Stimulated activated CD4-positive, alpha-beta T cell treated with anti-CD3 and anti-CD28 coated beads, Interleukin-4, amount 100 ng/mL, for 4 hours (primary cell): ENCODE measurements at regions not wholly inside any gene's neighbourhood (a gene's known extent, or its start where the extent isn't known, plus 50 kb on each side); places are given as distances from the start of the nearest gene placed in this dataset.
"Not testable (repeated sequence)": the region's sequence is repeated elsewhere in the genome, so short reads cannot be mapped to it uniquely, and the experiment has no call there.

Experiments used
- DNase-seq, 2 experiments: peaks; one replicate each; pipeline ENCODE4 v3.0.0-alpha.2; 2020

DNA sequence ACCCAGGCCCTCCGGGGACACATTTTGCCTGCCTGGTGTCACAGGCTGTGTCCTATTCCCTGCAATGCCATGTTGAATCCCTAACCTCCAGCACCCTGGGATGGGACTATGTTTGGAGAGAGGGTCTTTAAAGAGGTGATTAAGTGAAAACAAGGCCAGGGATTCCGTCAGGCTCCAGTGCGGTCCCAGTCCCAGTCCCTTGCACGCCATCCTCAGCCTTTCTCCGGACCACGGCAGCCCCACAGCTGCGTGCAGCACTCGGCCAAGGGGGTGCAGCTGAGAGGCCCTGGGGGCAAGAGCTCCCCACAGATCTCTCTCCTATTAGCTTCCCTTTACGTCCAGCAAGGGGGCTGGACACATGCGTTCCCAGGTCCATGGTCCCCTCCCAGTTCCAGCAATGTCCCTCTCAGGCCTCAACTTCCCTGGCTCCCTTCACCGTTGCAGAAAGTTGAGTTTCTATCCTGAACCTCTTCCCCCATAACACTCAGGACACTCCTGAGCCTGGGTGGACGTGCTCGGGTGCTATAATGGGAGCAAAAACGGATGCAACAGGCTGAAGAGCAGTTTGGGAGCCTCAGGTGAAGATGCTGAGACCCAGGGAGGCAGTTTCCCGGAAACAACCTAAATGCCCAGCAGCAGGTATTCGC, 1422.7 kb downstream of the BRD1 start:
- DNase-seq = no peak

DNA sequence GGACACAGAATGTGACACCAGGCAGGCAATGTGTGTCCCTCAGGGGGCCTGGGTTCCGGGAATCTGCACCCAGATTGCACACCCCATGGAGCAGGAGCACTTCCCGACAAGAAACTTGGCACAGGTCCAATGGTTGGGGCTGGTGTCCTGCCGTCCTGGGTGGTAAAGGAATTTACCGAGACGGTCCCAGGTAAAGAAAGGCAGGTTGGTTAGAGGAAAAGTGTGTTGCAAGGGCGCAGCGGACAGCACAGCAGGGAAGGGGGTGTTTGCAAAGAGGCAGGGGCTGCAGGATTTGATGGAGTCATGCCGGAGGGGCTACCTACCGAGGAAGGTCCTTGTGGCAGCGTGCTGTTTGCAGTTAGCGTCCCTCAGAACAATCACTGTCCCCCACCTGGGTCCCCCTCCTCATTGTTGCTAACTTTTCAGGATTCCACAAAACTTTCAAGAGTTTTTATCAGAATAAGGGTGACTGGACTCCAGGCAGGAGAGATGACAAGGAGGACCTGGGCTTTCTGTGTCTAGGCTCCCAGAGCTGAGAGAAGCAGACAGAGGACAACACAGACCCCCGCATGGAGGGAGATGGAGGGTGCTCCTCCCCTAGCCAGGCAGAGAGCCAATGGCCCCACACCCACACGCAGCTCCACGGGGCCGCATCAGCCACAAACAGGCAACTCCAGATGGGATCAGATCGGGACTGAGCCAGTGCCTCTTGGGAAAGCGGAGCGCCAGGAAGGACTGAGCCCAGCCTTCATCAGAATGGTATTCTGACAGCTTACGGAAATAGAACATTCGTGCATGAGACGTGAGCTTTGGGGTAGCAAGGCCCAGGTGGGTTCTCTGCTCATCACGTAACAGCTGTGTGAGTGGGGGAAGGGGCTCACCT, 1423.9 kb downstream of the BRD1 start:
- no peak for DNase-seq

DNA sequence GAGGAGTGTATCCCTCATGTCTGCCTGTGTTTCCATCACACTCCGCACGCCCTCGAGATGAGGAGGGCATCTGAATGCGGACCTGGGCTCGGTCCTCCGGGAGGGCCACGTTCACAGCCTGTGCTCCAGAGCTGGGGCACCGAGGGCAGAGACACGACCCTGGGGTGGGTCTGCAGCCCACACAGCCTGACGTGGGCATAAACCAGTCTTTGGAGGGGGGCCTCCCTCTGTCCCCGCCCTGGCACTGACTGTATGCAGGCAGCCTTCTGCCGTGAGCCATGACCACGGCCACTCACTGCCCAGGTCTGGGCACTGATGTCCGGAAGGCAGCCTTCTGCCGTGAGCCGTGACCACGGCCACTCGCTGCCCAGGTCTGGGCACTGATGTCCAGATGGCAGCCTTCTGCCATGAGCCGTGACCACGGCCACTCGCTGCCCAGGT, 1425.1 kb downstream of the BRD1 start:
- DNase-seq = no peak

DNA sequence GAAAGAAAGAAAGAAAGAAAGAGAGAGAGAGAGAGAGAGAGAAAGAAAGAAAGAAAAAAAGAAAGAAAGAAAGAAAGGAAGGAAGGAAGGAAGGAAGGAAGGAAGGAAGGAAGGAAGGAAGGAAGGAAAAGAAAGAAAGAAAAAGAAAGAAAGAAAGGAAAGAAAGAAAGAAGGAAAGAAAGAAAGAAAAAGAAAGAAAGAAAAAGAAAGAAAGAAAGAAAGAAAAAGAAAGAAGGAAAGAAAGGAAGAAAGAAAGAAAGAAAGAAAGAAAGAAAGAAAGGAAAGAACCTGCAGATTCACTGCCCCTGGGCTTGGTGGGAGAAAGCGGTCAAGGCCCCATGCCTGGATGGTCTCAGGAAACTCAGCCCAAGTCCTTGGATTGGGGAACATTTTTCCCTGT, 1426.2 kb downstream of the BRD1 start:
- not testable (repeated sequence) for DNase-seq

DNA sequence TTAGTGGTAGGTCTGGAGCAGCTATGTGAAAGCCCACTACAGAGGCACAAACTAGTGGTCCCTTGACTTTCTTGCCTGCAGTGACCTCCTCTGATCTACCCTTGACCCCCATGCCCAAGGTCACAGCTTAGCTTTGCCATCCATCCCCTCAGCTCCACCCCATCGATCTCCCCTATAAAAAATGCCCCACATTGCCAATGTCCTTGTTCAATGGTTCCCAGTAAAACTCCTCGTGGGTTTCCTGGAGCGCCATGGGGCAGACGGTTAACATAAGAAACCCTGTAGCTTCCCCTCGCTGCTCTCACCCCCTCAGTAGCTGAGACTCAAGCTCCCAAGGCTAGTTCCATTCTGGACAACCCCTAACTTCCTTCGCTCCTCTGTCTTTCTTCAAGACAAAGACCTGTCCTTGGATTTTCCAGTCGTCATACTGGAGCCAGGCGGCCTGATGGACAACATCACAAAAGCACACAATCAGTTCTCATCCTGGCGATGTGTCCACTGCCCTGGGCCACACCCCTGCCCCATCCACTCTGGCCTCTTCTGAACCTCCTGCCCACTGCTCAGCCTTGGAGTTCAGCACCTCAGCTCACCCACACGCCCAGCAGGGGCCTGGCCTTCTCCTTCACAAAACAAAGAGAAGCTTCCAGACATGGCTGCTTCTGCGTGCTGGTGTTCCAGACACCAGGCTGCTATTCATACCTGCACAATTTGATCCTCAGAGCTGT, 1429.3 kb downstream of the BRD1 start:
- no peak for DNase-seq

DNA sequence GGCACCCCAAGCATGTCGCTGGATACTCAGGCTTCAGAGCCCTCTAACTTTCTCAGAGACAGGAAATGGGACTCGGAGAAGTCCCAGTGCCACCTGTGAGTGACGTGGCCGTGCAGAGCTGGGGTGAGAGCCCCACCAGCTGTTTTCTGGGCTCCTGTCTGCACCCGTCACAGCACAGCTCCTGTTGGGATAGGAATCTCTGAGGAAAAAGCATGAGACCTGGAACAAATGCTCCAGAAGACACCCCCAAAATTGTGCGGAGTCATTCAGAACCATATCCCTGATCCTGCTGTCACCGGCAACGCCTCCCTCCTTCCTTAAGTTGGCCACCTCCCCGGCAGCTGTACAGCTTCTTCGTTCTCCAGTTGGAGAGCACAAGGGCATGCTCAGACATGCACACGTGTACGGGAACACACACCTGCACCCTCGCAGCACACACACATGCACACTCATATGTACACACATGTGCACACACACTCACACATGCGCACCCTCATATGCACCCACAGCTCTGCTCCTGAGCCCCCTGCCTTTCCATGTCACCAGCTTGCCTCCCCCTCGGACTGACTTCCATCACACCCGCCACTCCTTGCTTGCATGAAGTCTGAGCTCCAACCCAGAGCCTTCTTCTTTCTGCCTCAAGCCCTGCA, 1430.0 kb downstream of the BRD1 start:
- no peak for DNase-seq

DNA sequence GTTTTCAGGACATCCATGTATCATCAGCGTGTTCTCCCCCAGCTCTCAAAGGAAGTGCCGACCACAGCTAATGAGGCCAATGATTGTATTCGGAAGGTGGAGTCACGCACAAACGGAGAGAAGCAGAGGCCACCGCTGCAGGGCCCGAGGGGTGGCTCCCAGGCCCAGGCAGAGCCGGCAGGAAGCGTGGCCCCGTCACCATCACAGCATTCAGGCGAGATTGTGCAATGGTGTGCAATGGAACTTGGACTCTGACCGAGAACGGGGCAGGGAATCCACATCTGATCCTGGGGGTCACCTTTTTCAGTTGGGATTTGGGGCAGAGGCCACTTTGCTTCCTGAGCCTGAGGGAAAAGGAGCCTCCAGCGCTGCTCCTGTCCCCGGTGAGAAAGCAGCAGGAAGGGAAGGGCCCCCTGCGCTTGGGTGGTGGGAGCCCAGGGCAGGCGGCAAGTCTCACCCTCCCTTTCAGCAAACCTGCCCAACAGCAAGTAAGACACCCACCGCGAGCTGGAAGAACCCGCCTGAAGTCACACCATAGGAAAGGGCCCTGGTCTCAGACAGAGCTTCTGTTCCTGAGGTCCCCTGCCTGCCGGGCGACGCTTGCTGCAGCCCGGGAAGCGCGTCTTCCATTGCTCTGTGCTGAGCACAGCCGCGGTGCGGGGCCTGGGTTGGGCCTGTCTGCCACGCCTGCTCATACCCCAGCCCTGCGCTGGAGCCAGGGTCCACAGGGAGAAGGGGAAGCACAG, 1430.7 kb downstream of the BRD1 start:
- DNase-seq = no peak

DNA sequence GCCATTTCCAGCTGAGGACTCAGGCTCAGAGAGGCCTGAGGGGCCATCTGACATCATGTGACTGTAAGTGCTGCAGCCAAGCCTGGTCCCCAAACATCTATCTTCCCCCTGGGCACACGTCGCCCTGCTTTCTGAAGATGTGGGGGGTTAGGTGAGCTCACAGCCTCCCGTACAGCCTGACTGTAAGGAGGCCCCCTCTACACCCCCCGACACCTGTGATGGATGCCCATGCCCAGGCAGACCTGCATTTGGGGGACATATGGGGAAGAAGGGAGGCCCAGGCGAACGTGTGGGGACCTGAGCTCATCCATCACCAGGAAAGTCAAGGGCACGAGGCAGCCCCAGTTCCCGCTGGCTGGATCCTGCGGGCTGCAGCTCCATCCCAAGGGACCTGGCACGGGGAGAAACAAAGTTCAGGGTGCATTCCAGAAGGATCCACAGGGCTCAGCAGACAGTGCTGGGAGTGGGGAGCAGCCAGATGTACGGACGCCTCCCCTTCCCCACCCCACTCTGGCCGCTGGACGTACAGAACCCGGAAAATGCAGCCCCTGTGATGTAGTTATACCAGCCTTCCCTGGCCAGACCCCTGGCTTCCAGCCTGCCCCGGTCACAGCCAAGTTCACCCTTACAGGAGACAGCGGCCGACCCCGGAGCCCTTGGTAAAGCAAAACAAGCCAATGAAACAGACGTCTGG, 1431.4 kb downstream of the BRD1 start:
- DNase-seq = no peak

DNA sequence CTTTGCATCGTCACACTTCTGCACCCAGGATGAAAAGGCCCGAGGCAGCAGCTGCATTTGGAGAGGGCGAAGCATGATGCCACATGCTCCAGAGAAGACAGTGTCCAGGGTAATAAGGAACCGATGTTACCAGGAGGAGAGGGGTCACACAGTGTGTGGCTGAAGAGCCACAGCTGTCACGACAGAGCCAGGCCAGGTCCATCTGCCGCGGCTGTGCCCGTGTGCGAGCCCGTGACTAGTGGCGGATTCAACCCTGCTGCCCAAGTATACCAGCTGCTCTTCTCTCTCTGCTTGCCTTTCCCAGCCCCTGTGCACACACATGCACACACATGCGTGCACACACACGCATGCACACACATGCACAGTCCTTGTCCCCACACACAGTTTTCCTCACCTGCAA, 1432.5 kb downstream of the BRD1 start:
- no peak for DNase-seq

DNA sequence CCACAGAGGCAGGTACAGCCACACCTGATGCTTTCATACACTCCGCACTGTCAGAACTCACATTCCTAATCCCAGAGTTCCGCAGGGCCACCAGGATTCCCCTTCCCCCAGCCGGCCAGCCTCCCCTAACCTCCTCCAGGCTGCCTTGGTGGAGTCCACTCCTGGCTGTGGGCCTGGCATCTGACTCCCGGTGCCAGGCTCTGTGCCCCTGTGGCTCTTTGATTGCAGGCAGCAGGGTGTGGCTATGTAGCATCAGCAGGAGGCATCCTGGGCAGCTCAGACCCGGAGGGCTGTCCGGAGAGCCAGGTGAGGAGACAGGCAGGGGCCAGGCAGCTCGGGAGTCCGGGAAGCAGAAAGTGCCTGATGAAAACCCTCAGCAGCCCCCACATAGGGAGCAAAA, 1432.9 kb downstream of the BRD1 start:
- no peak for DNase-seq

DNA sequence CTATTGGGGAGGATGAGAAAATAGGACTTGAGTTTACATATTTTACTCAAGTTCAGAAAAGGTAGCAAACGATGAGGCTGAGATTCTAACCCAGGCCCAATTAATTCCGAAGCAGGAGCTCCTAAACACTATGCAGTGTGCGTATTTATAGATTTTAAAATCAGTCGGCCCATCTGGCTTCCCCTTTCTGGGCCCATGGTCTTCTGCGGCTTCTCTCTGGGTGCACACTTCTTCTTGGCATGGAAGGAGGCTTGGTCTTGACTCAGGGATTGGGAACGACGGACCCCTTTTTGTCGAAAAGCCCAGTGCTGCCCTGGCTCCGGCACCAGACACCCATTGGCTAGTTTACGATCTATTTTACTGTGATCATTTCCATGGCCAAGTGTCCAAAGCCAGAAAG, 1433.8 kb downstream of the BRD1 start:
- DNase-seq = no peak

DNA sequence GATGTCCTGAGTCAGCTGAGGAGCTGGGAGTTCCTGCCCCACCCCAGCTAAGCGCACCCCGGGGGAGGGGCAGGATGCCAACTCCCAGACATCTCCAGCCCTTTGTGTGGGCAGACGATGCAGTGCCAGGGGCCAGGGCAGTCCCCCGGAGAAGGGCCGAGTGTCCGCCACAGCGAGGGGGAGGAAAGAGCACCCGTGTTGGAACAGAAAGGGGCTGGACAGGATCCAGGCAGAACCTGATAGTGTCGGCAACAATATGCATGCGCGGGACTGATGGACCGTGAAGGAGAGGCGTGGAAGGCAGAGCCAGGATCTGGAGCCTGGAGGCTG, 1434.7 kb downstream of the BRD1 start:
- no peak for DNase-seq

DNA sequence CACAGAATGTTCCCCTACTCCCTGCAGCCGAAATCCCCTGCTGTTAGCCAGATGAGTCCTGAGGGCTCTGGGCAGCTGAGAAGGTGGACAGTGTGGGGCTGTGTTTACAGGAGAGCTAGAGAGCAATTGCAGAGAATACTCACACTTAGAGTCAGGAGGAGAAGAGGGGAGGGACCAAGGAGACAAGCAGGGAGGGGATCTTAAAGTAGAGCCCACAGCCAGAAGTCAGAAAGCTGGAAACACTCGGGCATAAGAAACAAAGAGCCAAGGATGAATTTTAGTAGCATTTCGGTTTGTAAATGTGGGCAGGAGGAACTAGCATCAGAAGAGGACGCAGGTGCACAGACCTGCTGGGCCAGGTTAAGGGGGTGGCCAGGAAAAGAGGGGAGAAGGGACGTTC, 1435.9 kb downstream of the BRD1 start:
- DNase-seq = no peak

DNA sequence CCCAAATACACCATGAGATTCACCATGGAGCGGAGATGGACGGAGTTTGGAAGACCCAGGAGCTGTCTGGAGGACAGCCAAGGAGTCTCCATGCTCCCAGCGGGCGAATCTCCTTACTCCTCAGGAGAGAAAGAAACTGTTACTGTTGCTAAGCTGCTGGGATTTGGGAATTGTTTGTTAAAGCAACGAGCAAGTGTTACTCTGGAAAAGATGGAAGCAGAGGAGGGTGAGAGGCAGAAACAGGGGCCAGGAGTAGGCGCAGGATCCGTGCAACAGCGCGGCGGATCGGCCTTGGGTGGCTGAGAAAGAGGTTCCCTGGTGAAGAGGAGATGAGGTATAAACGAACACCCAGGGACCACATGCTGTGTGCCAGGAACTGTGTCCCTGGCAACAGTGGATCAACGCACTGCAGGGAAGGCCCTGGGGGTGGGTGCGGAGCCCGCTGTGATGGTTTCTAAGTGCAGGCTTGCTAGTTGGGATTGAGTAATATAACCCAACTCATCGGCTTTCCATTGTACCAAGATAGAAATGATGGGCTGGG, 1436.4 kb downstream of the BRD1 start:
- no peak for DNase-seq

DNA sequence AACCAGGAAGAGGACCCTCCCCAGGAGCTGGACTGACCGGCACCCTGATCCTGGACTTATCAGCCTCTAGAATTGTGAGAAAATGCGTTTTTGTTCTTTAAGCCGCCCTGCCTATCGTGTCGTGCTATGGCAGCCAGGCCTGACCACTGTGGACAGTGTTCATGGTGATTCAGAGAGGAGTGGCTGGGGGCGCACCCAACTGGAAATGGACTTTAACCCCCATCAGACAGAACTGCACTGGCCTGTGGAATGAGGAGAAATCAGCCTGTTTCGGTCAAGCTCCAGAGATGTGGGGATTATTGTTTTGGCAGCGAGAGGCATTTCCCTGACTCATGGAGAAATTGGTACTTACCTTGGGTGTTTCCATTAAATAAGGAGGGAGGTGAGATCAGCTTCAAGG, 1437.8 kb downstream of the BRD1 start:
- no peak for DNase-seq

DNA sequence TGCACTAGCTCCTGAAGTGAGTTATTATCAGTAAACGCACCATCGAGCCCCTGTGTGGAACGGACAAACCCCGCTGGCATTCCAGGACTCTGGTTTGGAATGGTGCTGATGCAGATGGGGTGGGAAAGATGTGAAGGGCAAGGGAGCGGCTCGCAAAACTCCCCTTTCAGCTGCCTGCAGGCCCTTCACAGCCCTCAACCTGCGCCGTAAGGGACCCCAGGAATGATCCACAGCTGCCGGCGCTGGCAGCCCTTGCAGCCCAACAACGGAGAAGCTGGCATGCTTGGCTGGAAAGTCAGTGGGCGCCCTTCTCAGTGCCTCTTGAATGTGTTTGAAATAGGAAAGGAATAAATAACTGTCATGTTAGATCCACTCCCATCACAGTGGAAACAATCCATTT, 1445.5 kb downstream of the BRD1 start:
- no peak for DNase-seq

DNA sequence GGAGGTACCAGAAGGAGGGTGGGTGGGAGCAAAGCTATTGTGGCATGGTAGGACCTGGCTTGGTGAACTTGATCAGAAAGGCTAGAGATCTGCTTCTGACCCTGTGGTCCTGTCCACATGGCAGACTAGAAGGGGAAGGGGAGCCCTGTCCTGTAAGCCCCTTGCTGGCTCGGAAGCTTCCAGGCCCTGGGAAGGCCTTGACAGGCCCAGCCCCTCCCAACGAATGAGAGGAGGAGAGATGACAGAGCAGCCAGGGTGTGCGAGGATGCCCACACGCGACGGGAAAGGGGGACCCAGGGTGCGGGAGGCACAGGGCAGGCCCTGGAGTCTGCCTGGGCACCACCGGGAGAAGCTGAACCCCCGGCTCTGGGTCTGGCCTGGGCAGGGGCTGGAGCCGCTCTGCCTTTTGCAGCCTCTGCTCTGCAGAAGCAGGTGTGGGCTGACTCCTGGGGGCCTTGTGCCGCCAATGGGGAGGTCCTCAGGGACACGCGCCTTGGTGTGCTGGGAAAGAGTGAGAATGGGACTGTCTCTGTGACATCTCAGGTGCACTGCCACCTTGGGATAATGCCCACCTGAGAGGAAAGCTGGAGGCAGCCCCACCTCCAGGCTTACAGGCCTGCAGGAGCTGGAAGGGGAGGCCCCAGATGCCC, 1447.5 kb downstream of the BRD1 start:
- no peak for DNase-seq

DNA sequence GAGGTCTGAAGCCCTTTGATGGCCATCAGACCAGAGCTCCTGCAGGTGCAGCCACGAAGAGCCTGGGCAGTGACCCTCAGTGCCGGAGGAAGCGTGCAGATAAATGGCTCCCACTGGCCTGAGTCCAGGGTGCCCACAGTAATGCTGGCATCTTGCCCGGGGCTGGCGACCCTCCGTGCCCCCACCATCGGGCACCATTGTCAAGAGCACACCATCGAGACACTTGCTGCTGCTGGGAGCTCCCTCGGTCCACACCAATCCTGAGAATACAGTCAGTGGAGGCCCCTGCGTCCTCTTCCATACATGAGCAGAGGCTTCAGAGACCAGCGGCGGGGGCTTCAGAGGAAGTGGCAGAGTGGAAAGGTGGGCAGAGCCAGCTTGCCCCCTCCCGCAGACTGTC, 1448.3 kb downstream of the BRD1 start:
- DNase-seq = no peak

DNA sequence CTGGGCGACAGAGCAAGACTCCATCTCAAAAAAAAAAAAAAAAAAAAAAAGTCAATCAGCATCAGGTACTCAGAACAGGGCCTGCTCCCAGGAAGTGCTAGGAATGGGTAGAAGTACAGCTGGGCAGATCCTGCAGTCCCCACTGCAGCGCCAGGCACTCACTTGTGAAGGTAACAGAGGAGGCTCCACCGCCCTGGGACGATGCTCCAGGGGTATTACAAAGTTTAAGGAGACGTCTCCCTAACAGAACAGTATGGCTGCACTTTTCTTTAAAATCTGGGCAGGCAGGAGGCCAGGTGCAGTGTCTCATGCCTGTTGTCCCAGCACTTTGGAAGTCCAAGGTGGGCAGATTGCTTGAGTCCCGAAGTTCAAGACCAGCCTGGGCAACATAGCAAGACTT, 1449.0 kb downstream of the BRD1 start:
- no peak for DNase-seq

DNA sequence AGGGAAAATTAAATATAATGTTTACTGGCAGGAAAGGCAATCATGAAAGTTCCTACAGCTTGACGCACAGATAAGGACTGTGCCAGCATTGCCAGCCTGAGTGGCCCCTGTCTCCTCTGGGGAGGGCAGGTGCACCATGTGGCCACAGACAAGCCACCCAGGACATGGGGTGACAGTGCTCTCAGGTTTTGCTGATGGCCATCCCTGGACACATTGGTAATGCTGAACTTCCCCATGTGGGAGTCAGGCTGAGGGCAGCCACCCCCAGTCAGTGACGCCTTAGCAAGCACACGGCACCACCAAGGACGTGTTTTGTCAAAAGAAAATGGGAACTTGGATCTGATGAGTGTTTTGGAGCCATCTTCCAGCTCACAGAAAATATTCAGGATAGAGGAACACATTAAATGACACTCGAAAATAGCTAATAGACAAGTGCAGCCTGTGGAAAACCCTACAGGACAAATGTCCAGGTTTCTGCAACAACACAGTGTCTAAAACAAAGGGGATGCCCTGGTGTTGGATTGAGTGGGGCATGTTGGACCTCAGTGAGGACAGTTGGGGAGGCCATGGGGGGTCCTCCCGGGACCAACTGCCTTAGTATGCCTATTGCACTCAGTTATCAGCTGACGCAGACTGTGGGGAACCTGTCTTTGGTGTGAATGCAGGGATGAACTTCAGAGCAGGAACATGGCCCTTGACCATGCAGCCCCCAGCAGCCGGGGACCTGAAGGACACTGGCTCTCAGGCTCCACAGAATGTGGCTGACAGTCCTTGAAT, 1450.5 kb downstream of the BRD1 start:
- no peak for DNase-seq
